HEK293 (cell line): ENCODE measurements at regions not wholly inside any gene's neighbourhood (a gene's known extent, or its start where the extent isn't known, plus 50 kb on each side); places are given as distances from the start of the nearest gene placed in this dataset.

Experiments used
- PRDM10 ChIP-seq: fragments of 450-650 bp; formaldehyde crosslinking; IDR thresholded peaks from 2 replicates; pipeline ENCODE4 v1.5.1; 2016; ENCODE audit warnings: missing biosample characterization, missing genetic modification characterization
- ZNF473 ChIP-seq: fragments of 450-650 bp; formaldehyde crosslinking; IDR thresholded peaks from 2 replicates; pipeline ENCODE4 v1.5.1; 2017; ENCODE audit warnings: missing biosample characterization, missing genetic modification characterization
- ZNF624 ChIP-seq: fragments of 450-650 bp; formaldehyde crosslinking; IDR thresholded peaks from 2 replicates; pipeline ENCODE4 v1.5.1; 2017; ENCODE audit warnings: missing biosample characterization, missing genetic modification characterization

GRCh38 chr1:57795886-57796285 is 372.0 kb upstream of the DAB1 start:
- TF ChIP-seq PRDM10 (no peak), ZNF473 (tag by site-specific recombination) (no peak), ZNF624 (tag by site-specific recombination) (no peak)
